ENCODE measurements at regions not wholly inside any gene's neighbourhood (a gene's known extent, or its start where the extent isn't known, plus 50 kb on each side); places are given as distances from the start of the nearest gene placed in this dataset.

DNA sequence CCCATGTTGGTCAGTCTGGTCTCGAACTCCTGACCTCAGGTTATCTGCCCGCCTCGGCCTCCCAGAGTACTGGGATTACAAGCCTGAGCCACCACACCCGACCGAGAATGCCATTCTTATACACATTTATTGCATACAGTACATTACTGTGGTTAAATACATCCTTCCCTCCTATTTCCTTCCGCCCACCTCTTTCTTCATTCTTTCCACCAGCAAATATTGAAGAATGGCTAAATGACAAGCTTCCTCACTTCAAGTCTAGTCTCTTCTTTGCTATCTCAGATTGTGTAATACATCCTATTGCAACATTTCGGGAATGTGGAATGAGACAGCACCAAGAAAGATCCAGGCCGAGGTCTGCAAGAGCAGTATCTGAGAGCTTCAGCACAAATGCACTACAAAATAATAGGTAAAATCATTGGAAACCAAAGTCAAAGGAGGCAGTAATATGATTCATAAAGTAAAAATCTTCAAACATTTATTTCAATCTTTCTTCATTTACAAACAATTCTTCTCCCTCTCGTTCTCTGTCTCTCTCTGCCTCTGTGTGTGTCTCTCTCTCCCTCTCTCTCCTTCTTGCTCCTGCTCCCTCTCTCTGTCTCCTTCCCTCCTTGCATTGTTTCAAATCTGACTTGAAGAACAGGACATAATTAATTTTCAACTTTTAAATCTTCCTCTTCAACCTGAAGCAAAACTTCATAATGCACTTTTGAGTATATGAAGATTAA, 94.7 kb upstream of the TGFBR2 start:
- TF ChIP-seq MXI1 (IDR thresholded peaks at IDR 0.05; ENCODE audit: borderline replicate concordance, low read depth, low read length) = no peak
- TF ChIP-seq, protein P1, sequence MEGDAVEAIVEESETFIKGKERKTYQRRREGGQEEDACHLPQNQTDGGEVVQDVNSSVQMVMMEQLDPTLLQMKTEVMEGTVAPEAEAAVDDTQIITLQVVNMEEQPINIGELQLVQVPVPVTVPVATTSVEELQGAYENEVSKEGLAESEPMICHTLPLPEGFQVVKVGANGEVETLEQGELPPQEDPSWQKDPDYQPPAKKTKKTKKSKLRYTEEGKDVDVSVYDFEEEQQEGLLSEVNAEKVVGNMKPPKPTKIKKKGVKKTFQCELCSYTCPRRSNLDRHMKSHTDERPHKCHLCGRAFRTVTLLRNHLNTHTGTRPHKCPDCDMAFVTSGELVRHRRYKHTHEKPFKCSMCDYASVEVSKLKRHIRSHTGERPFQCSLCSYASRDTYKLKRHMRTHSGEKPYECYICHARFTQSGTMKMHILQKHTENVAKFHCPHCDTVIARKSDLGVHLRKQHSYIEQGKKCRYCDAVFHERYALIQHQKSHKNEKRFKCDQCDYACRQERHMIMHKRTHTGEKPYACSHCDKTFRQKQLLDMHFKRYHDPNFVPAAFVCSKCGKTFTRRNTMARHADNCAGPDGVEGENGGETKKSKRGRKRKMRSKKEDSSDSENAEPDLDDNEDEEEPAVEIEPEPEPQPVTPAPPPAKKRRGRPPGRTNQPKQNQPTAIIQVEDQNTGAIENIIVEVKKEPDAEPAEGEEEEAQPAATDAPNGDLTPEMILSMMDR (conservative IDR thresholded peaks at IDR 0.05; ENCODE audit: low read depth, low read length) = no peak
- TF ChIP-seq POLR2A (IDR thresholded peaks at IDR 0.05; ENCODE audit: low read depth, low read length) = no peak
- TF ChIP-seq CEBPB (IDR thresholded peaks at IDR 0.05; ENCODE audit: low read depth, low read length) = peak; percentile 100
- TF ChIP-seq, protein P2, sequence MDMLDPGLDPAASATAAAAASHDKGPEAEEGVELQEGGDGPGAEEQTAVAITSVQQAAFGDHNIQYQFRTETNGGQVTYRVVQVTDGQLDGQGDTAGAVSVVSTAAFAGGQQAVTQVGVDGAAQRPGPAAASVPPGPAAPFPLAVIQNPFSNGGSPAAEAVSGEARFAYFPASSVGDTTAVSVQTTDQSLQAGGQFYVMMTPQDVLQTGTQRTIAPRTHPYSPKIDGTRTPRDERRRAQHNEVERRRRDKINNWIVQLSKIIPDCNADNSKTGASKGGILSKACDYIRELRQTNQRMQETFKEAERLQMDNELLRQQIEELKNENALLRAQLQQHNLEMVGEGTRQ (IDR thresholded peaks at IDR 0.05; ENCODE audit: low read depth, low read length) = no peak

All from IMR-90 (cell line).